ENCODE measurements at regions not wholly inside any gene's neighbourhood (a gene's known extent, or its start where the extent isn't known, plus 50 kb on each side); places are given as distances from the start of the nearest gene placed in this dataset.

DNA sequence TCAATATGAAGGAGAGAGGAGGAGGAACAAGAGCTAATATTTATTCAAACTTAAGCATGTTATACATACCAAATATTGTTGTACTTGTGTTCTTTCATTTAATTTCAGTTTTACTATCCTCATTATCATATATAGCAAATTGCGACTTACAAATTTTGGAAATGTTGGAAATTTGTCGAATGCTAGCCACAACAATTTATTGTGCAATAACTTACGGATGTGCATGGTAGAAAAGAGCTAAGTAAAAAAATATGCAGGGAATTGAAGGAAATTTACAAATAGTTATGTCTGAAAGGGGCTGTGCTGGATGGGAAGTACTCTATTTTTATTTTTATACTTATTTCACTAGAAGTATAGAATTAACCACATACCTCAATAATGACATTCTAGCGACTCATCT, 376.3 kb downstream of the PCDH20 start:
- Histone ChIP-seq H3K4me3 (ENCODE audit: control insufficient read depth in 2 of 3, extremely low read depth in 1 of 3, insufficient read depth in 2 of 3, low read depth in 1 of 3, low read length in 3 of 3) (no peak overlapping the region), H3K79me2 (ENCODE audit: control insufficient read depth, insufficient read depth, low read length) (no peaks in the 10 kb centered on the region), H2AFZ (ENCODE audit: control insufficient read depth, low read length) (no peak overlapping the region), H3K36me3 (ENCODE audit: control insufficient read depth in 2 of 2, extremely low read depth in 1 of 2, insufficient read depth in 2 of 2, low read length in 2 of 2) (no peaks in the 10 kb centered on the region), H3K27ac (ENCODE audit: control insufficient read depth, insufficient read depth, low read length) (no peak overlapping the region), H3K4me1 (ENCODE audit: control insufficient read depth, extremely low read depth, insufficient read depth, low read length) (no peaks in the 10 kb centered on the region), H3K9ac (ENCODE audit: control insufficient read depth, extremely low read depth, insufficient read depth, low read length) (no peak overlapping the region), H3K9me1 (ENCODE audit: control insufficient read depth, extremely low read depth, insufficient read depth, low read length) (no peaks in the 10 kb centered on the region), H3K27me3 (ENCODE audit: control insufficient read depth, extremely low read depth, insufficient read depth, low read length) (no peaks in the 10 kb centered on the region), H3K9me3 (ENCODE audit: control insufficient read depth, low read depth, low read length) (no peaks in the 10 kb centered on the region), H3K4me2 (ENCODE audit: control insufficient read depth, extremely low read depth, insufficient read depth, low read depth, low read length) (no peak overlapping the region), H4K20me1 (ENCODE audit: control insufficient read depth, extremely low read depth, insufficient read depth, low read length) (no peaks in the 10 kb centered on the region)
- dilution Hi-C loops (cut with MboI; ENCODE audit: extremely low pct_ligation_motif_present, low sequenced_read_pairs), result no loop called here
- TF ChIP-seq, protein P1, sequence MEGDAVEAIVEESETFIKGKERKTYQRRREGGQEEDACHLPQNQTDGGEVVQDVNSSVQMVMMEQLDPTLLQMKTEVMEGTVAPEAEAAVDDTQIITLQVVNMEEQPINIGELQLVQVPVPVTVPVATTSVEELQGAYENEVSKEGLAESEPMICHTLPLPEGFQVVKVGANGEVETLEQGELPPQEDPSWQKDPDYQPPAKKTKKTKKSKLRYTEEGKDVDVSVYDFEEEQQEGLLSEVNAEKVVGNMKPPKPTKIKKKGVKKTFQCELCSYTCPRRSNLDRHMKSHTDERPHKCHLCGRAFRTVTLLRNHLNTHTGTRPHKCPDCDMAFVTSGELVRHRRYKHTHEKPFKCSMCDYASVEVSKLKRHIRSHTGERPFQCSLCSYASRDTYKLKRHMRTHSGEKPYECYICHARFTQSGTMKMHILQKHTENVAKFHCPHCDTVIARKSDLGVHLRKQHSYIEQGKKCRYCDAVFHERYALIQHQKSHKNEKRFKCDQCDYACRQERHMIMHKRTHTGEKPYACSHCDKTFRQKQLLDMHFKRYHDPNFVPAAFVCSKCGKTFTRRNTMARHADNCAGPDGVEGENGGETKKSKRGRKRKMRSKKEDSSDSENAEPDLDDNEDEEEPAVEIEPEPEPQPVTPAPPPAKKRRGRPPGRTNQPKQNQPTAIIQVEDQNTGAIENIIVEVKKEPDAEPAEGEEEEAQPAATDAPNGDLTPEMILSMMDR (optimal IDR thresholded peaks at IDR 0.05 in 1 of 3, IDR thresholded peaks at IDR 0.05 in 1 of 3, conservative IDR thresholded peaks at IDR 0.05 in 1 of 3; ENCODE audit: extremely low read depth in 1 of 3, insufficient read depth in 2 of 3, low read length in 3 of 3), result no peak
- no peak for TF ChIP-seq EZH2 (IDR thresholded peaks at IDR 0.05; ENCODE audit: low read length)
- no peak for FAIRE-seq
- no peak for DNase-seq (ENCODE audit: low read depth, low spot score)

- H4K20me1 ChIP-seq (ENCODE audit: control insufficient read depth, extremely low read depth, insufficient read depth, low read length), result no peaks in the 10 kb centered on the region
- dilution Hi-C loops (cut with MboI; ENCODE audit: extremely low pct_ligation_motif_present, low sequenced_read_pairs), result no loop called here
Observed at GRCh38 chr13:61036715-61037114, 378.9 kb downstream of the PCDH20 start.

More at GRCh38 chr13:61036715-61037114, 378.9 kb downstream of the PCDH20 start:
- DNase-seq (ENCODE audit: low read depth, low spot score), result no peak
- no peak overlapping the region for H3K4me3 ChIP-seq (ENCODE audit: control insufficient read depth in 2 of 3, extremely low read depth in 1 of 3, insufficient read depth in 2 of 3, low read depth in 1 of 3, low read length in 3 of 3)
- no peak for FAIRE-seq
- no peaks in the 10 kb centered on the region for H3K9me1 ChIP-seq (ENCODE audit: control insufficient read depth, extremely low read depth, insufficient read depth, low read length)
- H3K36me3 ChIP-seq (ENCODE audit: control insufficient read depth in 2 of 2, extremely low read depth in 1 of 2, insufficient read depth in 2 of 2, low read length in 2 of 2), result no peaks in the 10 kb centered on the region
- H2AFZ ChIP-seq (ENCODE audit: control insufficient read depth, low read length), result no peak overlapping the region
- no peaks in the 10 kb centered on the region for H3K9me3 ChIP-seq (ENCODE audit: control insufficient read depth, low read depth, low read length)
- no peak overlapping the region for H3K4me2 ChIP-seq (ENCODE audit: control insufficient read depth, extremely low read depth, insufficient read depth, low read depth, low read length)
- H3K4me1 ChIP-seq (ENCODE audit: control insufficient read depth, extremely low read depth, insufficient read depth, low read length), result no peaks in the 10 kb centered on the region
- H3K27ac ChIP-seq (ENCODE audit: control insufficient read depth, insufficient read depth, low read length), result no peak overlapping the region
- no peak overlapping the region for H3K9ac ChIP-seq (ENCODE audit: control insufficient read depth, extremely low read depth, insufficient read depth, low read length)
- no peaks in the 10 kb centered on the region for H3K27me3 ChIP-seq (ENCODE audit: control insufficient read depth, extremely low read depth, insufficient read depth, low read length)
- TF ChIP-seq EZH2 (IDR thresholded peaks at IDR 0.05; ENCODE audit: low read length), result no peak
- TF ChIP-seq, protein P1 (optimal IDR thresholded peaks at IDR 0.05 in 1 of 3, IDR thresholded peaks at IDR 0.05 in 1 of 3, conservative IDR thresholded peaks at IDR 0.05 in 1 of 3; ENCODE audit: extremely low read depth in 1 of 3, insufficient read depth in 2 of 3, low read length in 3 of 3), result no peak
- H3K79me2 ChIP-seq (ENCODE audit: control insufficient read depth, insufficient read depth, low read length), result no peaks in the 10 kb centered on the region
